Caki2 (cell line): ENCODE measurements at regions not wholly inside any gene's neighbourhood (a gene's known extent, or its start where the extent isn't known, plus 50 kb on each side); places are given as distances from the start of the nearest gene placed in this dataset.

Source experiments
- DNase-seq: peaks from one replicate; pipeline ENCODE4 v3.0.0-alpha.2; 2015; ENCODE audit warnings: low read depth
- in situ Hi-C: cut with HindIII; loops from 2 replicates; pipeline ENCODE4 v1.10.0; 2016; ENCODE audit warnings: low sequenced_read_pairs, low pct_unique_long_range_greater_than_20kb, mixed read lengths

DNA sequence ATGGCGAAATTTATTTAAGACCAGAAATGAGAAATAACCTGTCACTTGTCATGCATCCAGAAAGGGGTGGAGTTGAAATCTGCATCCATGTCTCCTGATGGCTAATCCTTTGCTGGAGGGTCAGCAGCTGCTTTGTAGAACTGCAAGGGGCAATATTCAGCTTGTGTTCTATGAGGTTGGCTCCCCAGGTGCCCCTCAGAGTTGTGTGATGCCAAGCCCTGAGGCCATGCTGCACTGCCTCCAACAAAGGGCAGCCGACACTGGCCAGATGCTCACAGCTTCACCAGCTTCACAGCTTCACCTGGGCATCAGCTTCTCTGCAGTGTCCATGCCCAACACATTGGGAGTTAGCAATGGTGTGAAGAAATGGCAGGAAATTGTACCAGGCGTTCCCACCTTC lies 64.0 kb upstream of the TMEM72 start:
- no peak for DNase-seq
- in situ Hi-C loops: no loop called here

DNA sequence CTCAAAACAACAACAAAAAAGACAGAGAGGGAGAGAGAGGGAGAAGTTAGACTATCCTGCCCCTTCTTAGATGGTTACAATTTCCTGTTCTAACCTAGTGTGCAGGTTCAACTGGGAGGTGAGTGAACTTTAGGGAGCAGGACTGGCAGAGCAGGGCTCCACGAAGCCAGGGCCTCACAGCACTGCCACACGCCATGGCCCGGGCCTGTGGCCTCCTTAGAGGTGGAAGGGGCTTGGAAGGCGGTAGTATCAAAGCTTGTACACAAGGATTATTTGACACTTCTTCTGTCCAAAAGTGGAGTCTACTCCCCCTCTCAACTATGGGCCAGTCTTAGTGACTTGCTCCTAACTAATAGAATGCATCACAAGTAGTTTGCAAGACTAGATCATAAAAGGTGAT lies 62.9 kb upstream of the TMEM72 start:
- no peak for DNase-seq
- in situ Hi-C loops: no loop called here

DNA sequence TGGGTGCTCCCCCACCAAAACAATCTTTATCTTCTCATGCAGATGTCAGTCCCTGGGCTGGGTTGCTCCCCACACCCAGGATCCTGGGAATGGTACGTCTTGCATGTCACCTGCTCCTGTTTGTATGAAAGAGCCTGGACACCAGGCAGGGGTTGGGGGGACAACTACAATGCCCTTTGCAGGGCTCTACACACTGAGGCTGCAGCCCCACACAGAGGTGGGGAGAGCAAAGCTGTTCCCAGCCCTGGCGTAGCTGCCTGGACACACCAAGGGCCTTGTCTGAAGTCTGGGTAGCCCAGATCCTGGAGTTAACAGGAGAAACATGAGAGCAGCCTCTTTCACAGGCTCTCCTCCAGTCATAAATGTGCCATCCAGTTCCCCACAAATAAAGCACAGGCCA lies 61.2 kb upstream of the TMEM72 start:
- in situ Hi-C loops: no loop called here
- DNase-seq: no peak

DNA sequence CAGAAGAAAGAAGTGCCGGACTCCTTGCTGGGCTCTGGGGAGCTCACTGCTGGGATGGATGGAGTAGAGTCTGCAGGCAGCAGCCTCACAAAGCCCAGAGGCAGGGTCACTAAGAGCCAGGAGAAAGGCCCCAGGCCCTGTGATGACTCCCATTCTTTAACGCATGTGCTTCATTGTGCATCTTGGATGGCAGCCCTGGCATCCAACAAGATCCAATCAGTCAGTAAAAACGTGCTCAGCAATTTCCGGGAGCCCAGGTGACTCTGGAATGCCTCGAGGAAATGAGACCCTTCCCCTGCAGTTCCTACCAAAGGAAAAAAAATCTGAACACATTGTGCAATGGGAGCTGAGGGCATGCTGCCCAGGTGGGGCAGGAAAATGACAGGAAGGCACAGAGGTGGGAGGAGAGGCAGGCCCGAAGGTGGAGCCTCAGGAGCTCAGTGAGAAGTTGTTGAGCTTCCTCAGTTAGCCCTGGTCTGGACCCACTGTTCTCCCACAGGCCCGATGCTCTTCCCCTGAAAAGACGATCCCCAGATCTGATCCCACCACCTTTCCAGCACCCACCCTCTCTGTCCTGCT lies 60.7 kb upstream of the TMEM72 start:
- in situ Hi-C loops: no loop called here
- DNase-seq: no peak

DNA sequence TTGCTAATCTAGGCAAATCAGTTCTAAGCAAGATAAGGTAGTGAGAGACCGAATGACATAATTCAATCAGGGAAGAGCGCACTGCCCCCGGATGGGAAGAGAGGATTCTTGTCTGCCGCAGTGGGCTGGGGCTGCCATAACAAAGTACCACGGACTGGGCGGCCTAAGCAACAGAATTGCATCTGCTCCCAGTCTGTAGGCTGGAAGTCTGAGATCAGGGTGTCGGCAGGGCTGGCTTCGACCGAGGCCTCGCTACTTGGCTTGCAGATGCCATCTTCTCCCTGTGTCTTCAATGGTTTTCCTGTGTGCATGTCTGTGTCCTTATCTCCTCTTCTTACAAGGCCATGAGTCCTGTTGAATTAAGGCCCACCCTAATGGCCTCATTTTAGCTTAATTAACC lies 59.7 kb upstream of the TMEM72 start:
- in situ Hi-C loops: no loop called here
- no peak for DNase-seq

DNA sequence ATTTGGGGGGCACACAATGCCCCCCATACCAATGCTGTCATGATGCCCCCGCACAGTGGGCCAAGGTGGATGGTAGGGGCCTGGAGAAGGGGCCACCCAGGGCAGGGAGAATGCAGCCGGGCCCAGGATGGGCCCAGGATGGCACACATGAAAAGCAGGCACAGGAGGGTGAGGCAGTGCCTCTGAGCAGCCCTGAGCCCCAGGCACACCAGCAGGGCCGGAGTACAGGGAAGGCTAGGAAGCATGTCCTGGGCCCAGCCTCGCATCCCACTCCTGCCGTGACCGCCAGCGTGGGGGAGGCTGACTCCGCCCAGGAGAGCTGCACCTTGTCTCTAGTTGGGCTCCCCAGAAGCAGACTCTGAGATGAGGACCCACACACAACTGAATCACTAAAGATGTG lies 59.3 kb upstream of the TMEM72 start:
- in situ Hi-C loops: no loop called here
- no peak for DNase-seq

DNA sequence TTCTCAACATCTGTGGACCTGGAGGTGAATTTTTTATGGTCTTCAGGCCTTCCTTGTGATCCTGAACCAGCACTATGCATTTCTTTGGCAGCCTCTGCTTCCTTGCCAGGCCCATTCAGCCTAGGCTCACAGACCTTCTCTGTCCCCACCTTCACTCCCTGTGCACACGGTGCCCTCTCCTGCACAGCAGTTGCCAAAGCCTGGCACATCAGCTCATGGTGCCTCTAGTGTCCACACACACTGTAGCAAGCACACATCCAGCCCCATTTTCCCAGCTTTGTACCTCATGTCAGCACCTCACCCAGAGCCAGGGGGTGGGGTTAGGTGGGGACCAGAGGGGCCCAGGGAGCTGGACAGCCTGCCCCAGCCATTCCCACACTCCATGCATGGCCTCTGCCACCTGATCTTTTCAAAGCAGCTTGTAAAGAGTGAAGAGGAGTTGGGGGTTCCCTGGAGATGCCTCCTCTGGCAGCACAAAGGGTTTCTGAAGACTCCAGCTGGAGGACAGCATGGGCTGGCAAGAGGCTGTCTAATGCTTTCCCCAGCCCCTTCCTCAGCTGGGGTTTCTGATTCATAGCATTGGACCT lies 57.9 kb upstream of the TMEM72 start:
- in situ Hi-C loops: no loop called here
- DNase-seq: peak; percentile 39

DNA sequence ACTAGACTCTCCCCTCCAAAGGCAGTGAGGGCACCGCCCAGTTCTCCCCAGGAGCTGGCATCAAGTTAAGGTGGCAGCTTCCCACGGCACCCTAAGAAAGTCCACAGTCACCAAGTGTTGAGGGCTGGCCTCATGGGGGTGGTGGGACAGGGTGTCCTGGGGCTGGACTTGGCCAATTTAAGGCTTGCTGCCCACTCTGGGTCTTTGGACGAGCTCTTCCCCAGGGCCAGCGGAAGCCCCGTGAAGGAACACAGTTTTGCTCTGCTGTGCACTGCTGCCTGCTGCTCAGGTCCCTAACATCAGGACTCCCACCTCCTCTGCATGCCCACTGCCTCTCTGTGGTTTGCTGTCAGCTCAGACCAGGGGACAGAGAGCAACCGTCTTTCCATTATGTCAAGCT lies 57.3 kb upstream of the TMEM72 start:
- in situ Hi-C loops: no loop called here
- DNase-seq: no peak

DNA sequence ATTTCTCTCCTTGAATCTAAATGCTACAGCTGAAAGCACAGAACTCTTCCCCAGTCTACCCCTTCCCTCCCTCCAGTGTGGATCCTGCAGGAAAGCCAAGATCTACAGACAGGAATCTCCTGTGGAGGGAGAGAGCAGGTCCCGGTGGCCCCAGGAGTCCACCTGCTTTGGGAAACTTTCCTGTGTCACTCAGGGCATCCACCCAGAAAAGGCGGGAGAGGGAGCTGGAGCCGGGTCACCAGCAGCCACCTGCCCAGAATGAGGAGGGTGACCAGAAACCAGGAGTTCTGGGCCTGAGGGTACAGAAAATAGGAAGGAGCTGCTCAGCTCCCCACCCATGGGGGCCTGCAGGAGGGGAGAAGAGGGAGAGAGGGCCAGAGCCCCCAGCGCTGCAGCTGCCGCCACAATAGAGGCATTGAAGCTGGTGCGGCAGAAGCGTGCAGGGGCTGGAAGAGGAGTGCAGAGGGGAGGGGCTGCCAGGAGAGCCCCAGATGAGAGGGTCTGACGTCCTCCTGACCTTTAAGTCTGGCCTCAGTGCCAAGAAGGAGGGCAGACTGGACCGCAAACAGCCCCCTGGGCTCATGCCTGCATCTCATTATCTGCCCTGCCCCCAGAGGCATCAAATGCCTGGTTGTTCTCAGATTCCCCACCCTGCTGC lies 56.3 kb upstream of the TMEM72 start:
- no peak for DNase-seq
- in situ Hi-C loops: no loop called here

DNA sequence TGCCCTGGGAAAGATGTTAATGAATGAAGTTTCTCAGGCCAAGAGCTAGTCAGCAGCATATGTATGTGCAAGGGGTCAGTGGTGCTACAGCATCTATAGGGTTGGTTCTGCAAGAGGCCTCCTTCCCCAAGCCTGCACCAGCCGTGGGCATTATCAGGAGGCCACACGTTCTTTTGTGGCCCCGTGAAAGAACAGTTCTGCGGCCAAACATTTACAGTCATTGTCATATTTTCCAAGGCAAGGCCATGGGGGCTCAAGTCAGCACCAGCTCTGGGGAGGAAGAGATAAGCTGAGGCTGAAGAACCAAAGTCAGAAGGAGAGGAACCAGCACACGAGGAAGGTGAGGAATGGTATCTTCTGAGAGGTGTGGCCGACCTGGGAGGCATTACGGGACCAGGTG lies 54.4 kb upstream of the TMEM72 start:
- in situ Hi-C loops: no loop called here
- no peak for DNase-seq

DNA sequence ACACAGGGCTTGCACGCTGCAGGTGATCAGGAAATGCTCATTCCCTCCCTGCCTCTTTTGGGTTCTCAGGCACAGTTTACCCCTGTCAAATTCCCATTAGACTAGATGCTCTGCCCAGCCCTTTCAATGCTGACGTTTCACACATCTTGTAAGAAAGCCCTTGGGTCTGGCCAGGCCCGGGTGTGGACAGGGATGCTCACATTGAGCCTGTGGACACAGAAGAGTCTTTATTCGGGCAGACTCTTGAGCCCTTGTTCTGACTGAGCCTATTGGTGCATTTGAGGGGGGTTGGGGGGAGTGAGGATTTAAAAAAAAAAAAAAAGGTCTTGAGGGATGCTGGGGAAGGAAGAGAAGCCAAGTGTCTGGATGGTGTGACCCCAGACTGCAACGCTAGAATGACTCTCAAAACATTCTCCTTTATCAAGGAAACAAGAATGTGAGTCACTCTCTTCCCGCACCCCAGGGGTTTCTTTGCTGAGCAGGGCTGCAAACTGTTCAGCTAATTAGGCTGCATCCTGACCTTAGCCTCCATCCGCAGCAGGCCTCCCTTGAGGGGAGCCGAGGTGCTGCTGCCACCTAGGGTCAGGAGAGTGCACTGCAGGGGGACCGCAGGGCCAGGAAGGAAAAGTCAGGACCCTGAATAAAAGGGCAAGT lies 53.6 kb upstream of the TMEM72 start:
- DNase-seq: peak; percentile 82
- in situ Hi-C loops: no loop called here

DNA sequence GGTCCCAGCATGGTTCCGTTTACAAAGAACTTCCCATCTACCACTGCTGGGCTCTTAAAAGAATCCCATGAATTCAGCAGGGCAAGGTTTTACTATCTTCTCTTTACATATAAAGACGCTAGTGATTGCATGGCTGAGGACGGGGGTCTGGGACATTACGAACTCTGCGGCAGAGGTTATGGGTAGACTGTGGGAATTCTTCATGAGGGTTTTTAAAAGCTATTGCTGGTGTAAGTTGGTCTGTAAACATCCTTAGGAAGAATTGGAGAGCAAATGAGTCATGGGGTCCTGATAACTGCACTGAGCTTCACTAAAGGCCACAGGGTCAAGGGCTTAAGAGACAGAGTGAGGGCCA lies 53.1 kb upstream of the TMEM72 start:
- no peak for DNase-seq
- in situ Hi-C loops: no loop called here

DNA sequence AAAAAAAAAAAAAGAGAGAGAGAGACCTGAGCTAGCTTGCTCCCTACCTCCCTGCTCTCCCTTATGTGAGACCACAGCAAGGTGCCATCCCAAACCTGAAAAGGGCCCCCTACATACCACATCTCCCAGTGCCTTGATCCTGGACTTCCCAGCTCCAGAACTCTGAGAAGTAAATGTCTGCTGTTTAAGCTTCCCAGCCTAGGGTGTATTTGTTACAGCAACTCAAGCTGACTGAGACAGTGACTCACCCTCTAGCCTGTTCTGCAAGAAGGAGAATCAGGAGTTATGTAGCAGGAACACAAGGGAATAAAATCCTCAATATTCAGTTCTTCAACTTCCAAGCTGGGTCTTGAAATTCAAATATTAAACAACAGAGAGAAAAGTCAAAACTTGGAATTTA lies 52.1 kb upstream of the TMEM72 start:
- no peak for DNase-seq
- in situ Hi-C loops: no loop called here

DNA sequence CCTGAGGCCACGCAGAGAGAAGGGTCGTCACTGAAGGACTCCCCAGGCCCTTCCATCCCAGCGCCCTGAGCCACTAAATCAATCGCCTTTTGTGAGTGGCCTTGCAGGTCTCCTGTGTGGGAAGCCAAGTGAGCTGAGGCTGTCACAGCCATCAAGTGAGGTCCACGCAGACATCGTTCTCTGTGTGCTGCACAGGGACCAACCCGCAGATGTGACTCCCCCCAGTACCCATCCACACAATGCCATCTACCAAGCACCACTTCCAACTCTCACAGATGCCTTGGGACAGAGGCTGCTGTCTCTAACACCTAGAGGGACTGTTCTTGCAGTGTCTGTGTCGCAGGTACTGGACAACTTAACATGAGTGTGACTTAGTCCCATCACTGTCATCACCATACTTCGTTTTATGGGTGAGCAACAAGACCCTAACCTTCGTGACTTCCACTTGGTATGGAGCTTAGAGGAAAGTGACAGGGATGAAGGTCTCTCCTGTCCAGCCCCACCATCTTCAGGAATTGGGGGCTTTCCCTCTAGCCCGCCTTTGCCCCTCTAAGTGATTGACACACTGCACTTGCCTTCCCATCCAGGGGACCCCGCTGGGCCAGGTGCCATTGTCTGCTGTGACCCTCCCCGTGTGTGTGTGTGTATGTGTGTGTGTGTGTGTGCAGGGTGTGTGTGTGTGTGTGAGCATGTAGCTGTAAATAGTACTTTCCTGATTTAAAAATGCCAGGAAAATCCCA lies 51.4 kb upstream of the TMEM72 start:
- in situ Hi-C loops: no loop called here

DNA sequence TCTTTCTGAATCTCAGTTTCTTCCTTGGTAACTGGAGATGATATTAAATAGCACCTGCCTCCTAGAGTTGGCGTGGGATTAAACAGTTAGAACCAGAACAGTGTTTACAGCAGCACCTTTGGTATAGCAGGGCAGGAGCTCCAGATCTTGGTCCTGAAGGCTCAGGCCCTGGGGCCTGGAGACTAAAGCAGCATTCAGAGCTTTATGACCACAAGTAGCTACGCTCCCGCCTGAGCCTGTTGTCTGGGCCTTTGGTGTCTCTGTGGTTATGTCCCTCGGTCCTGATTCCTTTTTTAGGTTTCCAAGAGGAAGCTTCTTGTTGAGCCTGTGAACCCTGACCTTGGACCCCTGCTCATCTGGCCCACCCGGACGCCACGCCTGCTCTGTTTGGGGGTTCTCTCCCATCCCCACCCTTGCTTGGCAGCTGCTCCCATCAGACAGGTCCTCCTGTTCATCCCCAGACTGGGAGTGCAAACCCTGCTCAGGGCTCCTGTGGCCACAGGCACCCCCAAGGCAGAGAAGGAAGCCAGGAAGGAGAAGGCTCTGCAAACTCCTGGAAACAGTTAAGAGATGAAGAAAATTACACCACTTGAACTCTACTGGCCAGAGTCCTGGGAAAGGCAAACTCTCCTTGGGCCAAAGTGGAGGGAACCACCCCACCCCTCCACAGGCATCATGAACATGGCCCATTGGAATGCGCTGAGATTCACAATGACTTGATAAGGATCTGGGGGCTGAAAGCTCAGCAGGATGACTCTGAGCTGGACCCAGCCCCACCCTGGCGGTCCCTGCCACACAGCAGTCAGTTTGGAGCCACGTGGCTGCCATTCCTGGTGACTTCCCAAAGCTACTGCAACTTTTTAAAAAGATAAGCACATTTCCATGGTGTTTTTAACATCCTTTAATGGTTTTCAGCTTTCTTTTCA lies 50.1 kb upstream of the TMEM72 start:
- in situ Hi-C loops: no loop called here
- DNase-seq: peak; percentile 45

More for the DNA sequence above, 51.4 kb upstream of the TMEM72 start:
- no peak for DNase-seq
